ENCODE measurements at regions not wholly inside any gene's neighbourhood (a gene's known extent, or its start where the extent isn't known, plus 50 kb on each side); places are given as distances from the start of the nearest gene placed in this dataset.
"Not testable (repeated sequence)": the region's sequence is repeated elsewhere in the genome, so short reads cannot be mapped to it uniquely, and the experiment has no call there.

- WGBS, 2 donors: 58 to 91% methylated on average over 2 of the region's 2 CpGs
- Histone ChIP-seq H3K27me3 (no peaks in the 10 kb centered on the region), H3K4me1 (no peaks in the 10 kb centered on the region), H3K27ac (no peak overlapping the region), H3K36me3 (no peaks in the 10 kb centered on the region), H3K4me3 (replicated peaks in 1 of 3) (no peak overlapping the region), H3K9me3 (no peaks in the 10 kb centered on the region)
- no peak for DNase-seq
- no peak for TF ChIP-seq POLR2A (IDR thresholded peaks at IDR 0.05)
- TF ChIP-seq, protein P1, sequence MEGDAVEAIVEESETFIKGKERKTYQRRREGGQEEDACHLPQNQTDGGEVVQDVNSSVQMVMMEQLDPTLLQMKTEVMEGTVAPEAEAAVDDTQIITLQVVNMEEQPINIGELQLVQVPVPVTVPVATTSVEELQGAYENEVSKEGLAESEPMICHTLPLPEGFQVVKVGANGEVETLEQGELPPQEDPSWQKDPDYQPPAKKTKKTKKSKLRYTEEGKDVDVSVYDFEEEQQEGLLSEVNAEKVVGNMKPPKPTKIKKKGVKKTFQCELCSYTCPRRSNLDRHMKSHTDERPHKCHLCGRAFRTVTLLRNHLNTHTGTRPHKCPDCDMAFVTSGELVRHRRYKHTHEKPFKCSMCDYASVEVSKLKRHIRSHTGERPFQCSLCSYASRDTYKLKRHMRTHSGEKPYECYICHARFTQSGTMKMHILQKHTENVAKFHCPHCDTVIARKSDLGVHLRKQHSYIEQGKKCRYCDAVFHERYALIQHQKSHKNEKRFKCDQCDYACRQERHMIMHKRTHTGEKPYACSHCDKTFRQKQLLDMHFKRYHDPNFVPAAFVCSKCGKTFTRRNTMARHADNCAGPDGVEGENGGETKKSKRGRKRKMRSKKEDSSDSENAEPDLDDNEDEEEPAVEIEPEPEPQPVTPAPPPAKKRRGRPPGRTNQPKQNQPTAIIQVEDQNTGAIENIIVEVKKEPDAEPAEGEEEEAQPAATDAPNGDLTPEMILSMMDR (IDR thresholded peaks at IDR 0.05): no peak
- intact Hi-C loops (cut with DNase I): no loop called here
Observed at GRCh38 chr4:86523333-86523732, 70.8 kb upstream of the PTPN13 start.

- 91 to 93% methylated on average over 4 of the region's 4 CpGs for WGBS, 2 donors
- not testable (repeated sequence) for DNase-seq
Observed at GRCh38 chr4:86527713-86528112, 66.4 kb upstream of the PTPN13 start.

GRCh38 chr4:86529436-86529835 is 64.7 kb upstream of the PTPN13 start:
- H3K4me1 ChIP-seq: peaks cover 0 to 3% of the 10 kb centered on the region in 2 donors
- no peaks in the 10 kb centered on the region for H3K27me3 ChIP-seq
- H3K27ac ChIP-seq: no peak overlapping the region
- no peaks in the 10 kb centered on the region for H3K36me3 ChIP-seq
- WGBS, 2 donors: 37 to 41% methylated on average over 2 of the region's 2 CpGs
- H3K4me3 ChIP-seq (replicated peaks in 1 of 3): no peak overlapping the region
- DNase-seq: no peak
- intact Hi-C loops (cut with DNase I): no loop called here
- TF ChIP-seq, protein P1 (IDR thresholded peaks at IDR 0.05): no peak
- TF ChIP-seq POLR2A (IDR thresholded peaks at IDR 0.05): no peak
- H3K9me3 ChIP-seq: no peaks in the 10 kb centered on the region

More at GRCh38 chr4:86527713-86528112, 66.4 kb upstream of the PTPN13 start:
- H3K27ac ChIP-seq; H3K4me3 ChIP-seq (replicated peaks in 1 of 3); H3K9me3 ChIP-seq; intact Hi-C loops (cut with DNase I); H3K4me1 ChIP-seq; H3K27me3 ChIP-seq; H3K36me3 ChIP-seq: not testable (repeated sequence)

DNA sequence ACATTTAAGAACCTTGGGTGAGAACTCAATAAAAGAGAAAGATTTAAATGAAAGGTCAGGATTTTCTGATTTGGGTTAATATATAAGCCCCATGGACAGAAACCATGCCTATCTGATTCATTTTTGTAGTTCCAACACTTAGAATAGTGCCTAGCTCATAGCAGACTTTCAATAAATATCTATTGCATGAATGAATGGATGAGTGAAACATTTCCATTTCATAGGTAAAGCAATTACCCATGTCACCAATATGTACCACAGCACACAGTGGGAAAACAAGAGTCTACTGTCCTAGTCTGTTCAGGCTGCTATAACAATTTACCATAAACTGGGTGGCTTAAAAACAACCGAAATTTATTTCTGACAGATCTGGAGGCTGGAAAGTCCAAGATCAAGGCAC is 63.9 kb upstream of the PTPN13 start:
- 94% methylated on average over 1 of the region's 1 CpG for WGBS, 2 donors

DNA sequence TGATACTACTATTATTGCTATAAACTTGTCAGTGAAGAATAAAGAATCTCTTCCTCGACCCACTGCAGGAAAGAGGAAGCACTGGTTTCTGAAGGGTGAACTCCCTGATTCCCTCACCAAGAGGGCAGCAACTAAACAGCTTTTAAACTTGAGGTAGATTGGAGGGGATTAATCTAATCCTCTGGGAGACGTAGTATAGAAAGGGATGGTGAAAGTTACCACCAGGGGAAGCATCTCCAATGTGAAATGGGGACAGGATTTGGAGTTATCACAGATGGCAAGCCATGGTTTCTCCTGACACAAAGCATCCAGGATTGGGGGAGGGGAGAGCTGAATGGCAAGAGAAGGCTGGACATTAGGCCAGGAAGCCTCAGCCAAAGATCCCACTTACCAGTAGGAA is 62.7 kb upstream of the PTPN13 start:
- intact Hi-C loops (cut with DNase I): no loop called here
- Histone ChIP-seq H3K9me3 (no peaks in the 10 kb centered on the region), H3K27me3 (no peaks in the 10 kb centered on the region), H3K4me1 (peaks cover 0 to 3% of the 10 kb centered on the region in 2 donors), H3K36me3 (no peaks in the 10 kb centered on the region), H3K4me3 (replicated peaks in 1 of 3) (no peak overlapping the region), H3K27ac (no peak overlapping the region)
- TF ChIP-seq POLR2A (IDR thresholded peaks at IDR 0.05): no peak
- TF ChIP-seq, protein P1 (IDR thresholded peaks at IDR 0.05): no peak
- 85 to 90% methylated on average over 2 of the region's 2 CpGs for WGBS, 2 donors
- DNase-seq: no peak

More for the DNA sequence above, 63.9 kb upstream of the PTPN13 start:
- intact Hi-C loops (cut with DNase I): no loop called here
- no peaks in the 10 kb centered on the region for H3K27me3 ChIP-seq
- H3K36me3 ChIP-seq: no peaks in the 10 kb centered on the region
- peaks cover 0 to 3% of the 10 kb centered on the region in 2 donors for H3K4me1 ChIP-seq
- TF ChIP-seq, protein P1 (IDR thresholded peaks at IDR 0.05): no peak
- no peak for TF ChIP-seq POLR2A (IDR thresholded peaks at IDR 0.05)
- no peaks in the 10 kb centered on the region for H3K9me3 ChIP-seq
- no peak for DNase-seq
- H3K4me3 ChIP-seq (replicated peaks in 1 of 3): no peak overlapping the region
- no peak overlapping the region for H3K27ac ChIP-seq

DNA sequence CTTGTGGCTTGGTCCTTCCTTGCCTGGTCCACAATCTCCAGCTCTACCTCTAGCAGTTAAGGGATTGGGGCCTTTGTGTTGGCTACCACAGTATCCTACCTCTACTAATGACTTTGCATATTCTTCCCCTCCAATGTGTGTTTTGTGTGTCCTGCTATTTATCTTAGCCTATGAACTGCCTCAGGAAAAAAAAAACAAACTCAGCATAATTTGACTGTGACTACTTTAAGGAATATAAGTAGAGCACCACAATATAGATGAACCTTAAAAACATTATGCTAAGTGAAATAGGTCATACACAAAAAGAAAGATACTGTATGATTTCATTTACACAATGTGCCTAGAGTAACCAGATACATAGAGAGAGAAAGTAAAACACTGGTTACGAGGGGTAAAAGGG is 61.3 kb upstream of the PTPN13 start:
- H3K9me3 ChIP-seq: no peaks in the 10 kb centered on the region
- intact Hi-C loops (cut with DNase I): no loop called here
- no peaks in the 10 kb centered on the region for H3K27me3 ChIP-seq
- no peak for DNase-seq
- peaks cover 0 to 3% of the 10 kb centered on the region in 2 donors for H3K4me1 ChIP-seq
- no peaks in the 10 kb centered on the region for H3K36me3 ChIP-seq
- no peak overlapping the region for H3K4me3 ChIP-seq (replicated peaks in 1 of 3)
- 88 to 92% methylated on average over 1 of the region's 1 CpG for WGBS, 2 donors
- H3K27ac ChIP-seq: no peak overlapping the region
- TF ChIP-seq, protein P1 (IDR thresholded peaks at IDR 0.05): no peak
- TF ChIP-seq POLR2A (IDR thresholded peaks at IDR 0.05): no peak
